H1 (cell line): ENCODE measurements at regions not wholly inside any gene's neighbourhood (a gene's known extent, or its start where the extent isn't known, plus 50 kb on each side); places are given as distances from the start of the nearest gene placed in this dataset.

Source experiments
- CTCF ChIA-PET: fragments of 300-600 bp; sonication (Branson Sonifier 250); formaldehyde crosslinking; loops from one replicate; lab custom pipeline; 2021; ENCODE audit not compliant: partially characterized antibody; lab: Charles Lee
- POLR2A ChIA-PET: fragments of 300-600 bp; sonication (Branson Sonifier 250); formaldehyde crosslinking; loops from one replicate; lab custom pipeline; 2021; ENCODE audit warnings: inconsistent platforms; ENCODE audit not compliant: partially characterized antibody; lab: Charles Lee
- DNase-seq, 2 experiments: peaks; one replicate each; pipeline versions ENCODE4 v3.0.0 to v3.0.0-alpha.2; 2010 to 2022; ENCODE audit warnings: low spot score in 2 of 2, low read depth in 1 of 2, mixed read lengths in 1 of 2
- FAIRE-seq: peaks from 2 replicates; lab custom pipeline; 2011; peaks lifted over from hg19 to GRCh38; lab: Jason Lieb, UNC
- H2AFZ ChIP-seq: 2 replicates; pipeline ENCODE4 v1.8.1; 2012; ENCODE audit warnings: low read length, inconsistent platforms
- H2AK5ac ChIP-seq: 2 replicates; pipeline ENCODE4 v1.6.1; 2013; ENCODE audit warnings: low read depth, low read length
- H2BK120ac ChIP-seq: replicated peaks from 2 replicates; pipeline ENCODE3; 2013; ENCODE audit warnings: low read depth, low read length, inconsistent platforms
- H2BK12ac ChIP-seq: 2 replicates; pipeline ENCODE4 v1.6.1; 2013; ENCODE audit warnings: low read depth, low read length
- H2BK15ac ChIP-seq: 2 replicates; pipeline ENCODE4 v1.6.1; 2013; ENCODE audit warnings: low read length
- H2BK20ac ChIP-seq: 2 replicates; pipeline ENCODE4 v1.6.1; 2013; ENCODE audit warnings: low read length
- H2BK5ac ChIP-seq: 2 replicates; pipeline ENCODE4 v1.6.1; 2013; ENCODE audit warnings: low read depth, low read length
- H3K14ac ChIP-seq: 2 replicates; pipeline ENCODE4 v1.6.1; 2013; ENCODE audit warnings: inconsistent platforms; ENCODE audit not compliant: insufficient read length
- H3K18ac ChIP-seq: 2 replicates; pipeline ENCODE4 v1.6.1; 2013; ENCODE audit warnings: low read length; ENCODE audit errors: extremely low read depth
- H3K23ac ChIP-seq: 2 replicates; pipeline ENCODE4 v1.6.1; 2013; ENCODE audit warnings: inconsistent platforms; ENCODE audit not compliant: insufficient read length
- H3K23me2 ChIP-seq: 2 replicates; pipeline ENCODE4 v1.6.1; 2013; ENCODE audit warnings: low read depth, low read length
- H3K27ac ChIP-seq: 2 replicates; pipeline ENCODE4 v1.6.1; 2011; ENCODE audit warnings: low read depth, low read length, inconsistent platforms
- H3K27me3 ChIP-seq, 4 experiments: replicated peaks in 1 of 4; 1 replicate in 1 of 4; 2 replicates in 3 of 4; pipeline versions ENCODE4 v1.6.1 to v1.8.1; 2011 to 2013; ENCODE audit warnings: low read length in 3 of 4, mild to moderate bottlenecking in 3 of 4, inconsistent platforms in 2 of 4, mixed read lengths in 2 of 4, moderate library complexity in 1 of 4; ENCODE audit not compliant: control insufficient read depth in 3 of 4, insufficient read depth in 3 of 4; ENCODE audit errors: extremely low read depth in 1 of 4
- H3K36me3 ChIP-seq, 4 experiments: 2 replicates each; pipeline versions ENCODE4 v1.6.1 to v1.8.1; 2011 to 2013; ENCODE audit warnings: mild to moderate bottlenecking in 4 of 4, low read length in 3 of 4, moderate library complexity in 2 of 4, control low read depth in 1 of 4, inconsistent platforms in 1 of 4; ENCODE audit not compliant: insufficient read depth in 4 of 4, control insufficient read depth in 2 of 4
- H3K4ac ChIP-seq: replicated peaks from 2 replicates; pipeline ENCODE3; 2013; ENCODE audit warnings: low read length, low read depth, mixed read lengths, inconsistent platforms; ENCODE audit not compliant: insufficient read length
- H3K4me1 ChIP-seq, 4 experiments: replicated peaks in 1 of 4; 1 replicate in 1 of 4; 2 replicates in 3 of 4; pipeline versions ENCODE4 v1.6.1 to v1.8.1; 2011 to 2013; ENCODE audit warnings: low read length in 3 of 4, inconsistent platforms in 2 of 4, mixed read lengths in 1 of 4; ENCODE audit not compliant: insufficient read depth in 4 of 4, control insufficient read depth in 3 of 4
- H3K4me2 ChIP-seq, 2 experiments: 2 replicates each; pipeline versions ENCODE4 v1.6.1 to v1.8.1; 2011 to 2013; ENCODE audit warnings: low read depth in 2 of 2, low read length in 2 of 2, control low read depth in 1 of 2, inconsistent platforms in 1 of 2, mild to moderate bottlenecking in 1 of 2; ENCODE audit not compliant: insufficient read depth in 1 of 2
- H3K4me3 ChIP-seq, 4 experiments: fragments of 200-600, 300-600 bp in 1 of 4; sonication (generic), shearing (Covaris generic), sonication (Bioruptor Twin) in 1 of 4; 2 replicates each; pipeline versions ENCODE4 v1.5.1 to v1.8.1; 2011 to 2016; ENCODE audit warnings: low read length in 4 of 4, low read depth in 3 of 4, control low read depth in 2 of 4, inconsistent platforms in 2 of 4, mild to moderate bottlenecking in 2 of 4, mixed read lengths in 1 of 4, moderate library complexity in 1 of 4; ENCODE audit not compliant: insufficient read depth in 2 of 4; ENCODE audit errors: extremely low read depth in 1 of 4
- H3K56ac ChIP-seq: replicated peaks from 2 replicates; pipeline ENCODE3; 2013; ENCODE audit warnings: low read depth, mild to moderate bottlenecking, mixed read lengths, low read length, inconsistent platforms; ENCODE audit not compliant: insufficient read length
- H3K79me1 ChIP-seq: 2 replicates; pipeline ENCODE4 v1.6.1; 2013; ENCODE audit warnings: low read depth, low read length, control low read depth
- H3K79me2 ChIP-seq, 2 experiments: 2 replicates each; pipeline versions ENCODE4 v1.6.1 to v1.8.1; 2012 to 2013; ENCODE audit warnings: low read length in 2 of 2, mild to moderate bottlenecking in 2 of 2, inconsistent platforms in 1 of 2; ENCODE audit not compliant: insufficient read depth in 2 of 2, control insufficient read depth in 1 of 2
- H3K9ac ChIP-seq, 4 experiments: replicated peaks in 1 of 4; 1 replicate in 1 of 4; 2 replicates in 3 of 4; pipeline versions ENCODE4 v1.6.1 to v1.8.1; 2011 to 2013; ENCODE audit warnings: low read depth in 3 of 4, low read length in 3 of 4, control low read depth in 2 of 4, mild to moderate bottlenecking in 2 of 4, moderate library complexity in 2 of 4, inconsistent platforms in 1 of 4; ENCODE audit errors: extremely low read depth in 1 of 4
- H3K9me3 ChIP-seq, 2 experiments: 2 replicates each; pipeline versions ENCODE4 v1.6.1 to v1.8.1; 2012 to 2013; ENCODE audit warnings: mild to moderate bottlenecking in 2 of 2, moderate library complexity in 2 of 2, control low read depth in 1 of 2, inconsistent platforms in 1 of 2, low read depth in 1 of 2, low read length in 1 of 2, mixed read lengths in 1 of 2; ENCODE audit not compliant: insufficient read depth in 2 of 2
- H4K20me1 ChIP-seq, 2 experiments: replicated peaks in 1 of 2; 2 replicates each; pipeline versions ENCODE3 to v1.8.1; 2011 to 2013; ENCODE audit warnings: inconsistent platforms in 2 of 2, low read length in 2 of 2, mild to moderate bottlenecking in 1 of 2; ENCODE audit not compliant: insufficient read depth in 2 of 2, control insufficient read depth in 1 of 2
- H4K5ac ChIP-seq: 2 replicates; pipeline ENCODE4 v1.6.1; 2013; ENCODE audit warnings: low read length, low read depth, mixed read lengths, inconsistent platforms; ENCODE audit not compliant: insufficient read length
- H4K8ac ChIP-seq: 2 replicates; pipeline ENCODE4 v1.8.0; 2013; ENCODE audit warnings: mild to moderate bottlenecking, moderate library complexity, low read length, inconsistent platforms; ENCODE audit not compliant: insufficient read depth; ENCODE audit errors: extremely low read depth
- H4K91ac ChIP-seq: replicated peaks from 2 replicates; pipeline ENCODE3; 2013; ENCODE audit warnings: low read length, mixed read lengths, inconsistent platforms; ENCODE audit not compliant: insufficient read length
- CEBPB ChIP-seq: IDR thresholded peaks from 2 replicates; pipeline ENCODE4 v1.6.1; 2012; ENCODE audit warnings: low read depth, low read length
- HDAC2 ChIP-seq, 2 experiments: fragments of 300-600 bp in 1 of 2; sonication (generic) in 1 of 2; IDR thresholded peaks; 2 replicates each; pipeline ENCODE4 v1.6.1; 2011 to 2012; ENCODE audit warnings: low read depth in 2 of 2, low read length in 2 of 2, mild to moderate bottlenecking in 2 of 2, moderate library complexity in 2 of 2, borderline replicate concordance in 1 of 2, inconsistent platforms in 1 of 2
- NRF1 ChIP-seq: IDR thresholded peaks from 2 replicates; pipeline ENCODE4 v1.6.1; 2011; ENCODE audit warnings: mild to moderate bottlenecking, low read depth, low read length, improper control_type of control experiment
- PHF8 ChIP-seq: fragments of 200-600 bp; sonication (generic); conservative IDR thresholded peaks from 2 replicates; pipeline ENCODE4 v1.7.1; 2012; ENCODE audit warnings: low read depth, mild to moderate bottlenecking, inconsistent platforms, low read length, moderate library complexity
- RAD21 ChIP-seq, 2 experiments: IDR thresholded peaks in 1 of 2; conservative IDR thresholded peaks in 1 of 2; 2 replicates each; pipeline ENCODE4 v1.6.1; 2011; ENCODE audit warnings: low read depth in 2 of 2, low read length in 2 of 2, improper control_type of control experiment in 1 of 2, inconsistent platforms in 1 of 2, mild to moderate bottlenecking in 1 of 2, moderate library complexity in 1 of 2
- RNF2 ChIP-seq: fragments of 200-900, 300-1000 bp; sonication (generic); IDR thresholded peaks from 2 replicates; pipeline ENCODE4 v1.7.1; 2016; ENCODE audit warnings: borderline replicate concordance, low read depth, mild to moderate bottlenecking, antibody characterized with exemption, low read length; ENCODE audit not compliant: poor library complexity, severe bottlenecking; ENCODE audit errors: missing control alignments
- TAF7 ChIP-seq: optimal IDR thresholded peaks from 2 replicates; pipeline ENCODE3; 2011; ENCODE audit warnings: low read depth, mild to moderate bottlenecking, inconsistent platforms, low read length, moderate library complexity, borderline replicate concordance
- WGBS, 2 experiments: shearing (Covaris generic) in 1 of 2; methylation state at CpG; one replicate each; pipeline versions ENCODE4 v1.1.6 to v1.1.7; 2013 to 2015; ENCODE audit warnings: low lambda C conversion rate in 2 of 2, mixed read lengths in 2 of 2, inconsistent platforms in 1 of 2, low coverage in 1 of 2, missing lambda C conversion rate in 1 of 2; ENCODE audit not compliant: insufficient replicate concordance in 2 of 2, insufficient coverage in 1 of 2, insufficient read length in 1 of 2; ENCODE audit errors: extremely low coverage in 1 of 2, missing lambda C conversion rate in 1 of 2; 5-methylcytosine and 5-hydroxymethylcytosine counted together

DNA sequence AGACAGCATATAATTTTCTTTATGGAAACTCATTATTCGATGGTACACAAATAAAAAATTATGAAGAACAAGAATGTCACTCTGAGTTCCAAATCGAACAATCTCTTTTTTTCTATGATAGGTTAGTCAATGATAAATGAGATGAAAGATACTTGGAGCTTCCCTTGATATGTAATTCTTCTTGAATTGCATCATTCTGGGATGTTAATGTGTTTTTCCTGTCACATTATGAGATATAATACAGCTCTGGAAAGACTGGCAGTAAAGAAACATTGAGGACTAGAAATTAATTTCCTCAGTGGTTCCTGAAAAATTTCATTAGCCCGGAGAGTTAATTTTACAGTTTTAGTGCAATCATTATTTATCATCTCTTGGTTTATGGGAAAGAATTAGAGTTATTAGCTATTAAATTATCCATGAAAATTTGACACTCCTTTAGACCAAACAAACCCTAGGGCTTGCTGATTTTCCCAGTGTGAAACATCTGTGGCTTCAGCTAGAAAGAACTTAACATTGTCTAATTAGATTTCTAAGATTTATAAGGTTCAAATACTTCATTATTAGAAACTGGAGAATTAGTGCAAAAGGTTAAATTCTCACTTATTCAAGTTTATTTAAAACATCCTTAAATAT is 1546.6 kb upstream of the TENM3 start:
- Histone ChIP-seq H3K4ac (no peak overlapping the region), H3K79me1 (no peaks in the 10 kb centered on the region), H3K36me3 (peaks cover 0 to 3% (median 0%) of the 10 kb centered on the region in 4 experiments; a peak in 1 of 8 replicates), H4K5ac (no peak overlapping the region), H2BK12ac (no peak overlapping the region), H4K8ac (no peak overlapping the region), H4K91ac (no peak overlapping the region), H3K4me2 (no peak overlapping the region), H3K56ac (no peak overlapping the region), H3K18ac (no peak overlapping the region), H2BK120ac (no peak overlapping the region), H3K14ac (no peak overlapping the region), H3K4me3 (no peak overlapping the region), H2AK5ac (no peak overlapping the region), H2BK15ac (no peak overlapping the region), H3K23me2 (no peaks in the 10 kb centered on the region), H3K9me3 (peaks cover 13 to 15% of the 10 kb centered on the region in 2 experiments; a peak in 2 of 4 replicates), H3K23ac (no peak overlapping the region), H3K4me1 (peaks cover 0 to 4% (median 1%) of the 10 kb centered on the region in 4 experiments; a peak in 1 of 7 replicates), H3K79me2 (no peaks in the 10 kb centered on the region), H2BK5ac (no peak overlapping the region), H4K20me1 (no peaks in the 10 kb centered on the region), H3K9ac (no peak overlapping the region), H2BK20ac (no peak overlapping the region), H2AFZ (no peak overlapping the region), H3K27ac (no peak overlapping the region), H3K27me3 (no peaks in the 10 kb centered on the region)
- POLR2A ChIA-PET = no interaction called here
- TF ChIP-seq RNF2 (no peak), NRF1 (no peak), HDAC2 (IDR thresholded peaks at IDR 0.05; ENCODE audit: borderline replicate concordance in 1 of 2, low read depth in 2 of 2, low read length in 2 of 2) (no peak), TAF7 (no peak), CEBPB (no peak), PHF8 (no peak), RAD21 (IDR thresholded peaks at IDR 0.05 in 1 of 2, conservative IDR thresholded peaks at IDR 0.05 in 1 of 2; ENCODE audit: low read depth in 2 of 2, low read length in 2 of 2) (no peak)
- WGBS, 2 experiments = 98% methylated on average over 3 of the region's 3 CpGs; no CpG with 5 or more reads in 1 of the 2 experiments
- no peak for FAIRE-seq
- CTCF ChIA-PET = interaction anchor here (1.0 to 1.3 kb wide), 2 partner anchors 9 to 32 kb away, joined by 3 read pairs; no protein-coding TSS in a partner anchor
- DNase-seq = no peak
